Osteocyte (in vitro differentiated cells): ENCODE measurements at regions not wholly inside any gene's neighbourhood (a gene's known extent, or its start where the extent isn't known, plus 50 kb on each side); places are given as distances from the start of the nearest gene placed in this dataset.

Experiments
- DNase-seq: peaks from one replicate; pipeline ENCODE4 v3.0.0; 2021; ENCODE audit warnings: mixed read lengths; ENCODE audit not compliant: unreplicated experiment; ENCODE audit errors: extremely low spot score
- H3K27ac Mint-ChIP-seq: one replicate; pipeline ENCODE4 v1.8.0; 2021; ENCODE audit warnings: mild to moderate bottlenecking, mixed read lengths; ENCODE audit not compliant: unreplicated experiment
- H3K27me3 Mint-ChIP-seq: one replicate; pipeline ENCODE4 v1.8.0; 2021; ENCODE audit warnings: mixed read lengths; ENCODE audit not compliant: unreplicated experiment
- H3K36me3 Mint-ChIP-seq: one replicate; pipeline ENCODE4 v1.8.0; 2021; ENCODE audit warnings: mixed read lengths; ENCODE audit not compliant: unreplicated experiment
- H3K4me1 Mint-ChIP-seq: one replicate; pipeline ENCODE4 v1.8.0; 2021; ENCODE audit warnings: mixed read lengths; ENCODE audit not compliant: unreplicated experiment
- H3K4me3 Mint-ChIP-seq: one replicate; pipeline ENCODE4 v1.8.0; 2021; ENCODE audit warnings: mild to moderate bottlenecking, moderate library complexity, mixed read lengths; ENCODE audit not compliant: unreplicated experiment
- H3K9me3 Mint-ChIP-seq: one replicate; pipeline ENCODE4 v1.8.0; 2021; ENCODE audit warnings: mixed read lengths; ENCODE audit not compliant: unreplicated experiment
- CTCF ChIP-seq: fragments of 200-600 bp; sonication (generic); IDR thresholded peaks from 2 replicates; pipeline ENCODE4 v1.5.0; 2021; ENCODE audit warnings: antibody characterized with exemption, mild to moderate bottlenecking, moderate library complexity

GRCh38 chr10:109105725-109106124 lies 817.6 kb downstream of the XPNPEP1 start:
- no peak for DNase-seq
- peaks cover 9% of the 10 kb centered on the region for H3K9me3 Mint-ChIP-seq
- no peak for TF ChIP-seq CTCF

GRCh38 chr10:109104806-109105205 lies 818.5 kb downstream of the XPNPEP1 start:
- TF ChIP-seq CTCF, result no peak
- Mint-ChIP-seq H3K4me3 (no peak overlapping the region), H3K36me3 (no peaks in the 10 kb centered on the region), H3K27ac (no peak overlapping the region), H3K9me3 (peaks cover 9% of the 10 kb centered on the region), H3K27me3 (no peaks in the 10 kb centered on the region), H3K4me1 (no peaks in the 10 kb centered on the region)
- DNase-seq, result no peak

More at GRCh38 chr10:109105725-109106124, 817.6 kb downstream of the XPNPEP1 start:
- no peaks in the 10 kb centered on the region for H3K4me1 Mint-ChIP-seq
- H3K27ac Mint-ChIP-seq, result no peak overlapping the region
- no peaks in the 10 kb centered on the region for H3K27me3 Mint-ChIP-seq
- no peak overlapping the region for H3K4me3 Mint-ChIP-seq
- H3K36me3 Mint-ChIP-seq, result no peaks in the 10 kb centered on the region

- no peak overlapping the region for H3K4me3 Mint-ChIP-seq
- H3K27ac Mint-ChIP-seq, result no peak overlapping the region
- no peaks in the 10 kb centered on the region for H3K27me3 Mint-ChIP-seq
- H3K4me1 Mint-ChIP-seq, result no peaks in the 10 kb centered on the region
- TF ChIP-seq CTCF, result no peak
- DNase-seq, result no peak
- H3K9me3 Mint-ChIP-seq, result peaks cover 10% of the 10 kb centered on the region
- no peaks in the 10 kb centered on the region for H3K36me3 Mint-ChIP-seq
These were observed 820.0 kb downstream of the XPNPEP1 start for GRCh38 chr10:109103278-109103677.

- Mint-ChIP-seq H3K9me3 (peaks cover 14% of the 10 kb centered on the region), H3K36me3 (no peaks in the 10 kb centered on the region), H3K4me3 (no peak overlapping the region), H3K27ac (no peak overlapping the region), H3K27me3 (no peaks in the 10 kb centered on the region), H3K4me1 (no peaks in the 10 kb centered on the region)
- TF ChIP-seq CTCF, result no peak
- DNase-seq, result no peak
These were observed 833.5 kb downstream of the XPNPEP1 start for GRCh38 chr10:109089779-109090178.

GRCh38 chr10:109071539-109071938 lies 851.8 kb downstream of the XPNPEP1 start:
- no peak overlapping the region for H3K27ac Mint-ChIP-seq
- no peaks in the 10 kb centered on the region for H3K36me3 Mint-ChIP-seq
- H3K27me3 Mint-ChIP-seq, result no peaks in the 10 kb centered on the region
- no peaks in the 10 kb centered on the region for H3K4me1 Mint-ChIP-seq
- no peak for DNase-seq
- no peak overlapping the region for H3K4me3 Mint-ChIP-seq
- peaks cover 11% of the 10 kb centered on the region for H3K9me3 Mint-ChIP-seq
- no peak for TF ChIP-seq CTCF
